GM18520 (cell line): ENCODE measurements at regions not wholly inside any gene's neighbourhood (a gene's known extent, or its start where the extent isn't known, plus 50 kb on each side); places are given as distances from the start of the nearest gene placed in this dataset.

Experiments
- ATAC-seq: cut with Tn5 transposase; IDR thresholded peaks from one replicate; pipeline ENCODE4 v1.9.1; 2021; ENCODE audit not compliant: unreplicated experiment

DNA sequence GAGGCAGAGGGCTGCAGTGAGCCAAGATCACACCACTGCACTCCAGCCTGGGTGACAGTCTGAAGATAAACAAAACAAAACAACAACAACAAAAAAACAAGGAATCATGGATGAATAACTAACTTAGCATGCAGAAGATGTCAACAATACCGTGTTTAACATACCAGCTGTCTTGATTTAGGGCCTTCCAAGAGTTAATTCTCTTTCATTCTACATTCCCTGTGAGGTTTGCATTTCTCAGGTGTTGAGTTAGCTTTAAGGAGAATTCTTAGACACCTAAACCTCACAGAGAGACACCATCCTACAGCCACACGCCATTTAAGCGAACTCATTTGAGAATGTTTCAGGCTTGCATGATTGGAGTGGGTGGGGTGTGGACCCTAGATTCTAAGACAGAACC lies 363.1 kb upstream of the RUNX1 start:
- ATAC-seq, result no peak

DNA sequence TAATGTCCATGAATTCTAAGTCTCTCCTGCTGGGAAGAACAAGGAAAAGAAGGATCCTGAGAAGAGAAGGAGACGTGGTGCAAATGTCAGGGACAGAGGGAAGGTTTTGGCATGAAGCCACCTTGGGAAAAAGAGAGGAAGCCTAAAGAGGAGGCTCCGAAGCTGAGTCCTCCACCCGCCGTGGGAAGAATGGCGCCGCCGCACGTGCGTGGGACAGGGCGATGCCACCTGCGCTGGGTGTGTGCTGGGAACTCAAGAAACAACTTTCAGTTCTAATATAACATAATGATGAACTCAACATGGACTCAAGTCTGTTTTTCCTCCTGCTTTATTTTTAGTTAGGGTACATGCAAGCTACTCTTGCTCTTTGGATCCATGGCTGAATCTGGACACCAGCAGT lies 362.3 kb upstream of the RUNX1 start:
- ATAC-seq, result no peak

GRCh38 chr21:35410656-35411055 lies 361.6 kb upstream of the RUNX1 start:
- ATAC-seq, result no peak

GRCh38 chr21:35410123-35410522 lies 361.0 kb upstream of the RUNX1 start:
- no peak for ATAC-seq

DNA sequence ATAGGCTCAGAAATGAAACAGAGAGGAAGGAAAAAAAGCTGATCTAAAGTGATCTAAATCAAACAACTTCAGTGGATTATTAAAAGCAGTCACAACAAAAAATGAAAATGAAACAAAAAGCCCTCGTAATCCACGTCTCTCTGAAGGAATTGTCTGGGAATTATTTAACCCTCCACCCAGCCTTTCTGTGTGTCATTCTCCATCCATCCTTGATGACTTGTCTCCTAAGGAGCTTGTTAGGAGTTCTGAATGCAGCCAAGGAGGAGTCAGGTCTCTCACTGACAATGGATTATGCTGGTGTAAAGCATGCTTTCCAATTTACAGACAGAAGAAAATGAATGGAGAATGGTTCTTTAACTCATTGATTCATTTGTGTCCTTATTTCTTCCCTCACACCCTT lies 359.3 kb upstream of the RUNX1 start:
- no peak for ATAC-seq

GRCh38 chr21:35406635-35407034 lies 357.5 kb upstream of the RUNX1 start:
- ATAC-seq, result no peak

- ATAC-seq, result no peak
These were observed 356.9 kb upstream of the RUNX1 start for GRCh38 chr21:35405981-35406380.

- no peak for ATAC-seq
These were observed 355.1 kb upstream of the RUNX1 start for GRCh38 chr21:35404247-35404646.

DNA sequence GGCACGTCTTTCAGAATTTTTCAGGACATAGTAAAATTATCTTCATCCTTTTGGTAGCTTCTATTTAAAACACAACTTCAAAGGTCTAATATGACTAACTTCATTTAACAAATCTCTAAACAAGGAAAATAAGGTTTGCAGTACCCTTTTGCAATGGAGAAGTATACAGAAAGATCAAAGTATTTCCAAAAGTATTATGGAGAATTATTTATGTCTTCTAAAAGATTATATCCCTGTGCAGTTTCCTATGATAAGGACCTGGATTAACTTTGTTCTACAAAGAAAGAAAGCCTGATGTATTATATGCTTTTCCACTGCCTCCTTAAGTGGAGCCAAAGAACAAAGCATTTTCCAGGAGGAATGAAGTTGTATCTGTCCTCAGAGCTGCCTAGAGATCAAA lies 353.0 kb upstream of the RUNX1 start:
- ATAC-seq, result no peak

DNA sequence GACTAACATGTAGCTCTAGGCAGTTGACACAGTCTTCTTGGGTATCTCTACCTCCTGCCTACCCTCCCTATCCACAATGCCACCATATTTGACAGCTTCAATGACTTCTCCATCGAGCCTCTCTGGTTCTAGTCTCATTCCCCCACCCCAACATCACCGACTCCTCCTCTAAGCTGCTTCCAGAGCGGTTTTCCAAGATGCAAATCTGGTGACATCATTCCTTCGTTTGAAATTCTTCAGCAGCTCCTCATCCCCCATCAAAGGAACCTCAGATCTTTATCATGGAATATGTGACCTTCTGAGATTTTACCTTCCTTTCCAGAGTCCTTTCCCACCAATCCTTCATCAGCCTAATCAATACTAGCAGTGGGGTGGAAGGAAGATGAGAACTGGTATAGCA lies 352.4 kb upstream of the RUNX1 start:
- no peak for ATAC-seq

DNA sequence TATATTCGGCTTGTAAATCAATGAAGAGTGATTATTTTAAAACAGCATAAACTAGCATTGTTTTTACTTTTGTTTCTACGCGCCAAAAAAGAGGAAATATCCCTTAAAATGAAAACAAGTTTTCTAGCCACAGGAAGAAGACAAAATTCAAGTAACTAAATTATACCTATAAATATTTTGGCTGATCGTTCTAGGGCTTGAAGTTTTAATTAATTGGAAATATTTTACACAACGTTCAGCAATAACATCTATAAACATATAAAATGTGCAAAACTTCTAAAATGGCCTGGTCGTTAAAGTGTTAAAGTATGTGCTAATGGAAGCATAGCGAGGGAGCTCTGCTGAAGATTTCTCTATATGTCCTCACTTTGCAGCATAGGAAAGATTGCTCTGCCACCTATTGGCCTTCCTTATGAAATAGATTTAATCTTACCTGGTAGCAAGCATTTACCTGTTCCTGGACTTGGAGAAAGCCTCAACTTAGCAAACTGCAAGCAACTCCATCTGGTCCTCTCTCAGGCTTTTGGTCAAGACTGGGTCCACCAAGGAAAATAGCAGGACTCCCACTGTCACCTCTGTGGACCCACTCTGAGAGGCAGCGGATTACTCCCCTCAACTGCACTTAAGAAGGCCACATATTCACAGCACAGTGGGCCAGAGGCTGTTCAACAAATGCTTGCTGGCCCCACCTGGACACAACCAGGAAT lies 351.3 kb upstream of the RUNX1 start:
- ATAC-seq, result no peak

GRCh38 chr21:35399706-35400105 lies 350.6 kb upstream of the RUNX1 start:
- ATAC-seq, result no peak

- no peak for ATAC-seq
These were observed 350.0 kb upstream of the RUNX1 start for GRCh38 chr21:35399002-35399530.

- ATAC-seq, result no peak
These were observed 349.4 kb upstream of the RUNX1 start for GRCh38 chr21:35398346-35398982.

DNA sequence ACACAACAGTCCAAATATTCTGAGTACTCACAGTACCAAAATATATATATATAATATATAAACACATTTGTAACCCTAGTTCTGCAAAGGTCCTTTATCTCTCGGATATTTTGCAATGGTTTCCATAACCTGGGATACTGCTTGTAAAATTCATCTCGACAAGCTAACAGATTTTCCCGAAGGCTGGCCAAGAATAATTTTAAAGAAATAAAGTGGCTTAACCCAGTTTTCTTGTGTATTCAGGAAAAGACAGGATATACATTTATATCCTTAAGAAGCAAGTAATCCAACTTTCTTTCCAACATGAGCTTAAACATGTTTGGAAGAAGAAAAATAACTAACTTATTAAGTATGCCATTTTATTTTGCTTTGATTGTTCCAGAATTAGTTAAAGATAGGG lies 348.7 kb upstream of the RUNX1 start:
- ATAC-seq, result no peak

DNA sequence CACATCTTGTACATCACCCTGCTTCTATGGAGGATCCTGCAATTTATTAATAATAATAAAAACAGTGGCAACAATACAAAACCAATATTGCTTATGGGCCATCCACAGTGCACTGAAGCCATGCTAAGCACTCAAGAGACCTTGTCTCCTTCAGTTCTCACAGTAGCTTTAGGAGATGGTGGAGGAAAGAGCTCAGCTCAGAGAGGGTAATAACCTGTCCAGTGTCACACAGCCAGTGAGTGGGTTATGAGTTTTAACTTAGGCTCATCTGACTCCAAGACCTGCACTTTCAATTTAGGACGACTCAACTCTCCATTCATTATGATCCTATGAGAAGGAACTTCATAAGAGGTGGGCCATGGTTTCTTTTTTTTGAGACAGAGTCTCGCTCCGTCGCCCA lies 347.6 kb upstream of the RUNX1 start:
- no peak for ATAC-seq

GRCh38 chr21:35395728-35396127 lies 346.6 kb upstream of the RUNX1 start:
- ATAC-seq, result no peak

- no peak for ATAC-seq
These were observed 345.7 kb upstream of the RUNX1 start for GRCh38 chr21:35394634-35395369.

DNA sequence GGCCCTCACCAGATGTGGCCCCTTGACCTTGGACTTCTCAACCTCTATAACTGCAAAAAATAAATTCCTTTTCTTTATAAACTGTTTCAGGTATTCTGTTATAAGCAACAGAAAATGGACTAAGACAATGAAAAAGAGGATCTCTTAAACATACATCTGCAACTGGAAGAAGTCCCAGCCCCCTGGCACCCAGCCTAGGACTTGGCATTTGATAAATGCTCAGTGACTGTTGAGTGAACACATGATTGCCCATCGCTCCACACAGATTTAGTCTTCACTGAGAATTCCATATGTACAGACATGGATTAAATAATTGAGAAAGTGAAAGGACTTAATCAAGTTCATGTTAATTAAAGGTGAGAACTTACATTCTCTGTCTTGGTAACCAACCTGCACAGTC lies 344.9 kb upstream of the RUNX1 start:
- no peak for ATAC-seq

GRCh38 chr21:35390013-35390776 lies 341.1 kb upstream of the RUNX1 start:
- no peak for ATAC-seq

DNA sequence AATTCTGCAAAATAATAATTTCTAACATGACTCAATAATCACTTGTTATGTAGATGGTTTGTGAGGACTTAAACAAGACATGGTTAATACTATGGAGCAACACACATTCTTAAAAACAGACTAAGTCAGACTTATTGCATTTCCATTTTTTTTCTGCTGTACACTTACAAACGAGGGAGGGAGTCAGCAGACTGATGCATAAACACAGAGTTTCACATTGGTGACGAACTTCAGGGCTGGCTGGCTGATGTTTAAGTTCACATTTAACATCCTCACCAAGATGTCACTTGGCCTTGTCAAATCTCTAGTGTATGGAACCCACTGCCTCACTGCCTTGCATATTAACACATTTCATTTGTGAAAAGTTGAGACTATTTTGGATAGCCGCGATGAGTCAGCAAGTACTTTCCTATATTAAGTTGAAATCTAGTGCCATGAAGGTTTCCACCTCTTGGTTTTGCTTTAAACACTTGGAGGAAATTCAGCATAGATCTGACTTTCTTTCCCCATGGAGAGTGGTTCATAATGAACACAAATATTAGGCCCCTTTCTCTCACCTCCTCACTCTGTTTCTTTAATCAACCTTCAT lies 337.5 kb upstream of the RUNX1 start:
- ATAC-seq, result no peak
